Activated CD8-positive, alpha-beta T cell treated with anti-CD3 and anti-CD28 coated beads for 36 hours (primary cell): ENCODE measurements at regions not wholly inside any gene's neighbourhood (a gene's known extent, or its start where the extent isn't known, plus 50 kb on each side); places are given as distances from the start of the nearest gene placed in this dataset.

Experiments used
- ATAC-seq: fragments of 200-7000 bp; cut with Tn5 transposase; one replicate; pipeline ENCODE4 v1.10.0; 2021; ENCODE audit warnings: mild to moderate bottlenecking, moderate library complexity
- CTCF ChIA-PET: fragments of 350-600 bp; sonication (Branson Sonifier 250); formaldehyde crosslinking; loops from one replicate; lab custom pipeline; 2021; ENCODE audit warnings: antibody characterized with exemption; lab: Charles Lee
- POLR2A ChIA-PET: fragments of 350-600 bp; sonication (Branson Sonifier 250); formaldehyde crosslinking; loops from one replicate; lab custom pipeline; 2021; ENCODE audit warnings: antibody characterized with exemption; lab: Charles Lee
- DNase-seq: peaks from one replicate; pipeline ENCODE4 v3.0.0-alpha.2; 2020
- H3K27ac Mint-ChIP-seq: one replicate; pipeline ENCODE4 v1.8.0; 2021; ENCODE audit warnings: mild to moderate bottlenecking, mixed read lengths
- H3K27me3 Mint-ChIP-seq: one replicate; pipeline ENCODE4 v1.8.0; 2021; ENCODE audit warnings: mixed read lengths
- H3K36me3 Mint-ChIP-seq: one replicate; pipeline ENCODE4 v1.8.0; 2021; ENCODE audit warnings: low read depth, mixed read lengths
- H3K4me1 Mint-ChIP-seq: one replicate; pipeline ENCODE4 v1.8.0; 2021; ENCODE audit warnings: low read depth, mixed read lengths
- H3K4me3 Mint-ChIP-seq: one replicate; pipeline ENCODE4 v1.8.0; 2021; ENCODE audit warnings: mild to moderate bottlenecking, moderate library complexity, mixed read lengths
- H3K9me3 Mint-ChIP-seq: one replicate; pipeline ENCODE4 v1.8.0; 2021; ENCODE audit warnings: mixed read lengths
- intact Hi-C: fragments of 100-400 bp; cut with micrococcal nuclease; formaldehyde crosslinking; loops from one replicate; pipeline ENCODE4 v1.10.0; 2022
- TF ChIP-seq, protein P1 (sequence below): fragments of 200-600 bp; IDR thresholded peaks from one replicate; pipeline ENCODE4 v1.8.0; 2022; ENCODE audit warnings: antibody characterized with exemption, mild to moderate bottlenecking

GRCh38 chr3:76370749-76371520 is 585.6 kb upstream of the ZNF717 start:
- POLR2A ChIA-PET, result no interaction called here
- CTCF ChIA-PET, result no interaction called here

DNA sequence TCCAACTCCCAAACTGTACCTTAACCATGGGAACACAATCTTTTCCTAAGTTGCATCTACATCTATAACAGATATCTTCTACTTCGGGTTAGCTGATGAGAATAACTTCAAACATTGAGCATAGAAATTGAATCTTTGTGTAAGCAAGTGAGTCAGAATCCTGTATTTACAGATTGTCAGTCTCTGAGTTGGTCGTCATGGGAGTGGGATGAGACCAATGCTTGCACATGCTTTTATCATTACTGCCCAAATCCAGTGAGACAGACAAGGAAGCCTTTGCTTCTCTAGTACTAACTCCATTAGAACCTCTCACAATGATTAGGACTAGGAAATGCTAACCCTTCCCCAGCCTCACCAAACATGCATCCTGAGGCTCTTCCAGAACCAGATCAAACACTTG is 587.1 kb upstream of the ZNF717 start:
- H3K4me3 Mint-ChIP-seq, result no peak overlapping the region
- ChIA-PET CTCF (no interaction called here), POLR2A (no interaction called here)
- H3K27me3 Mint-ChIP-seq, result no peaks in the 10 kb centered on the region
- H3K9me3 Mint-ChIP-seq, result peaks cover 13% of the 10 kb centered on the region
- DNase-seq (no peak), ATAC-seq (no peak)
- H3K36me3 Mint-ChIP-seq, result no peaks in the 10 kb centered on the region
- TF ChIP-seq, protein P1, sequence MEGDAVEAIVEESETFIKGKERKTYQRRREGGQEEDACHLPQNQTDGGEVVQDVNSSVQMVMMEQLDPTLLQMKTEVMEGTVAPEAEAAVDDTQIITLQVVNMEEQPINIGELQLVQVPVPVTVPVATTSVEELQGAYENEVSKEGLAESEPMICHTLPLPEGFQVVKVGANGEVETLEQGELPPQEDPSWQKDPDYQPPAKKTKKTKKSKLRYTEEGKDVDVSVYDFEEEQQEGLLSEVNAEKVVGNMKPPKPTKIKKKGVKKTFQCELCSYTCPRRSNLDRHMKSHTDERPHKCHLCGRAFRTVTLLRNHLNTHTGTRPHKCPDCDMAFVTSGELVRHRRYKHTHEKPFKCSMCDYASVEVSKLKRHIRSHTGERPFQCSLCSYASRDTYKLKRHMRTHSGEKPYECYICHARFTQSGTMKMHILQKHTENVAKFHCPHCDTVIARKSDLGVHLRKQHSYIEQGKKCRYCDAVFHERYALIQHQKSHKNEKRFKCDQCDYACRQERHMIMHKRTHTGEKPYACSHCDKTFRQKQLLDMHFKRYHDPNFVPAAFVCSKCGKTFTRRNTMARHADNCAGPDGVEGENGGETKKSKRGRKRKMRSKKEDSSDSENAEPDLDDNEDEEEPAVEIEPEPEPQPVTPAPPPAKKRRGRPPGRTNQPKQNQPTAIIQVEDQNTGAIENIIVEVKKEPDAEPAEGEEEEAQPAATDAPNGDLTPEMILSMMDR, result no peak
- intact Hi-C loops, result no loop called here
- no peaks in the 10 kb centered on the region for H3K4me1 Mint-ChIP-seq
- no peak overlapping the region for H3K27ac Mint-ChIP-seq

More at GRCh38 chr3:76370749-76371520, 585.6 kb upstream of the ZNF717 start:
- ATAC-seq (no peak), DNase-seq (no peak)
- Mint-ChIP-seq H3K9me3 (peaks cover 13% of the 10 kb centered on the region), H3K4me3 (no peak overlapping the region), H3K27ac (no peak overlapping the region), H3K4me1 (no peaks in the 10 kb centered on the region), H3K27me3 (no peaks in the 10 kb centered on the region), H3K36me3 (no peaks in the 10 kb centered on the region)
- intact Hi-C loops, result no loop called here
- TF ChIP-seq, protein P1, result no peak

- Mint-ChIP-seq H3K27ac (no peak overlapping the region), H3K9me3 (peaks cover 10% of the 10 kb centered on the region), H3K4me3 (no peak overlapping the region), H3K27me3 (no peaks in the 10 kb centered on the region), H3K36me3 (no peaks in the 10 kb centered on the region), H3K4me1 (no peaks in the 10 kb centered on the region)
- TF ChIP-seq, protein P1, result no peak
- CTCF ChIA-PET, result no interaction called here
- POLR2A ChIA-PET, result no interaction called here
- DNase-seq (no peak), ATAC-seq (no peak)
- intact Hi-C loops, result no loop called here
Measured at GRCh38 chr3:76377074-76377473, 591.7 kb upstream of the ZNF717 start.

- ChIA-PET POLR2A (no interaction called here), CTCF (no interaction called here)
- Mint-ChIP-seq H3K4me3 (no peak overlapping the region), H3K27ac (no peak overlapping the region), H3K27me3 (no peaks in the 10 kb centered on the region), H3K36me3 (no peaks in the 10 kb centered on the region), H3K9me3 (peaks cover 6% of the 10 kb centered on the region), H3K4me1 (no peaks in the 10 kb centered on the region)
- no peak for DNase-seq
- TF ChIP-seq, protein P1, result no peak
- intact Hi-C loops, result no loop called here
- no peak for ATAC-seq
Measured at GRCh38 chr3:76378789-76379188, 593.4 kb upstream of the ZNF717 start.

DNA sequence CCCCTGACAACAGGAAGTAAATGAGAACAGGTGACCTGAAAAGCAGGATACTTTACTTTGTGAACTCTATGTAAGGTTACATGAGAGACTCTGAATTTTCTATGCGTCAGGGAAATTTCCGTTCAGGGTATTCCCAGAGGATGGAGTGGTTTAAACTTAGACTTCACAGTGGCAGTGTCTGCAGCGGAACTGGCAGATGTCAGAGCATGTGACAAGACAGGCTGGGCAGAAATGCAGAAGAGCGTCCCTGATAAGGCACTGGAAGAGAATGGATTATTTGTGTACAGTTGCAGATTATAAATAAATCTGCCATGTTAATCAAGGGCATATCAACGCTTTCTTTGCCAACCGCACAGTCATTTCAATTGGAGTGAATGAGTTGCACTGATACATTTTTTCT is 598.4 kb upstream of the ZNF717 start:
- ChIA-PET POLR2A (no interaction called here), CTCF (no interaction called here)
- intact Hi-C loops, result no loop called here
- Mint-ChIP-seq H3K27me3 (no peaks in the 10 kb centered on the region), H3K4me1 (no peaks in the 10 kb centered on the region), H3K4me3 (no peak overlapping the region), H3K27ac (no peak overlapping the region), H3K9me3 (peaks cover 17% of the 10 kb centered on the region), H3K36me3 (no peaks in the 10 kb centered on the region)
- DNase-seq (no peak), ATAC-seq (no peak)
- TF ChIP-seq, protein P1, result no peak
